NCI-H2107 treated with DMSO at 0.1 percent for 48 hours (cell line): ENCODE measurements at regions not wholly inside any gene's neighbourhood (a gene's known extent, or its start where the extent isn't known, plus 50 kb on each side); places are given as distances from the start of the nearest gene placed in this dataset.

ENCODE experiments used
- DNase-seq: peaks from one replicate; lab custom pipeline; 2025; ENCODE audit not compliant: unreplicated experiment; lab: John Stamatoyannopoulos, UW

GRCh38 chr1:187872550-187872949, 1043.8 kb downstream of the PLA2G4A start:
- DNase-seq, result no peak

GRCh38 chr1:187873126-187873525, 1044.4 kb downstream of the PLA2G4A start:
- DNase-seq, result peak; percentile 73

GRCh38 chr1:187876775-187877174, 1048.0 kb downstream of the PLA2G4A start:
- no peak for DNase-seq

- DNase-seq, result peak; percentile 97
These were observed 1048.5 kb downstream of the PLA2G4A start for GRCh38 chr1:187877220-187877619.

GRCh38 chr1:187878883-187879282, 1050.1 kb downstream of the PLA2G4A start:
- DNase-seq, result peak; percentile 96

- DNase-seq, result no peak
These were observed 1054.6 kb downstream of the PLA2G4A start for GRCh38 chr1:187883356-187883755.

GRCh38 chr1:187891993-187892682, 1063.4 kb downstream of the PLA2G4A start:
- no peak for DNase-seq

GRCh38 chr1:187892683-187893039, 1063.9 kb downstream of the PLA2G4A start:
- no peak for DNase-seq

- DNase-seq, result no peak
These were observed 1064.7 kb downstream of the PLA2G4A start for GRCh38 chr1:187893471-187893870.

GRCh38 chr1:187894349-187894748, 1065.6 kb downstream of the PLA2G4A start:
- DNase-seq, result no peak

- no peak for DNase-seq
These were observed 1074.5 kb downstream of the PLA2G4A start for GRCh38 chr1:187903223-187903622.

- DNase-seq, result no peak
These were observed 1080.6 kb downstream of the PLA2G4A start for GRCh38 chr1:187909382-187909781.

- no peak for DNase-seq
These were observed 1083.1 kb downstream of the PLA2G4A start for GRCh38 chr1:187911820-187912219.

GRCh38 chr1:187920976-187921375, 1092.2 kb downstream of the PLA2G4A start:
- DNase-seq, result no peak

- no peak for DNase-seq
These were observed 1092.7 kb downstream of the PLA2G4A start for GRCh38 chr1:187921426-187921825.

GRCh38 chr1:187922255-187922654, 1093.5 kb downstream of the PLA2G4A start:
- DNase-seq, result no peak

- DNase-seq, result no peak
These were observed 1095.5 kb downstream of the PLA2G4A start for GRCh38 chr1:187924252-187924651.

GRCh38 chr1:187928288-187928687, 1099.5 kb downstream of the PLA2G4A start:
- DNase-seq, result no peak

GRCh38 chr1:187928696-187929095, 1099.9 kb downstream of the PLA2G4A start:
- DNase-seq, result no peak

- no peak for DNase-seq
These were observed 1103.0 kb downstream of the PLA2G4A start for GRCh38 chr1:187931776-187932175.

- no peak for DNase-seq
These were observed 1105.0 kb downstream of the PLA2G4A start for GRCh38 chr1:187933562-187934419.

- no peak for DNase-seq
These were observed 1107.9 kb downstream of the PLA2G4A start for GRCh38 chr1:187936667-187937066.
